GM12865 (cell line): ENCODE measurements at regions not wholly inside any gene's neighbourhood (a gene's known extent, or its start where the extent isn't known, plus 50 kb on each side); places are given as distances from the start of the nearest gene placed in this dataset.

ENCODE experiments used
- DNase-seq: peaks from one replicate; pipeline ENCODE4 v3.0.0; 2010; ENCODE audit warnings: low read depth
- H3K4me3 ChIP-seq: 2 replicates; pipeline ENCODE4 v1.5.1; 2011; ENCODE audit warnings: mild to moderate bottlenecking, low read depth, low read length, control low read depth
- CTCF ChIP-seq: IDR thresholded peaks from 2 replicates; pipeline ENCODE4 v1.5.1; 2011; ENCODE audit warnings: low read length, control low read depth, low read depth, inconsistent platforms; ENCODE audit not compliant: insufficient read depth; ENCODE audit errors: missing control alignments

GRCh38 chr5:135223404-135223803, 175.6 kb downstream of the MACROH2A1 start:
- DNase-seq: no peak

DNA sequence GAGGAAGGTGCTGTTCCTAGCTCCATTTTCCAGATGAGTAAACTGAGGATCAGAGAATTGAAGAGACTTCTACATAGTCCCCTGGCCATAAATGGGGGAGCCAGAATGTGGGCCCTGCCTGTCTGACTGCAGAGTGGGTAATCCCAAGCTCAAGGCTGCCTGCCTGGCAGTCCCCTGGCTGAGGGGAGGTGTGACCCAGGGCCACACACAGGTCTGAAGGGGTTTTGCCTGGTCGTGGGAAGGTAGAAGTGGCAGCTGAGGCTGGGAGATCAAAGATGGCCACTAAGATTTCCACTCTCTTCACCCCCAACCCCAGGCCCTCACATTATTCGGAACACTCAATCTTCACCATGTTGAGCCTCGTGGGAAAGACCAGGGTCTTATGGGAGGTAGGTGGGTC, 176.3 kb downstream of the MACROH2A1 start:
- no peak overlapping the region for H3K4me3 ChIP-seq
- DNase-seq: no peak
- no peak for TF ChIP-seq CTCF

More at GRCh38 chr5:135223404-135223803, 175.6 kb downstream of the MACROH2A1 start:
- H3K4me3 ChIP-seq: no peak overlapping the region
- no peak for TF ChIP-seq CTCF

DNA sequence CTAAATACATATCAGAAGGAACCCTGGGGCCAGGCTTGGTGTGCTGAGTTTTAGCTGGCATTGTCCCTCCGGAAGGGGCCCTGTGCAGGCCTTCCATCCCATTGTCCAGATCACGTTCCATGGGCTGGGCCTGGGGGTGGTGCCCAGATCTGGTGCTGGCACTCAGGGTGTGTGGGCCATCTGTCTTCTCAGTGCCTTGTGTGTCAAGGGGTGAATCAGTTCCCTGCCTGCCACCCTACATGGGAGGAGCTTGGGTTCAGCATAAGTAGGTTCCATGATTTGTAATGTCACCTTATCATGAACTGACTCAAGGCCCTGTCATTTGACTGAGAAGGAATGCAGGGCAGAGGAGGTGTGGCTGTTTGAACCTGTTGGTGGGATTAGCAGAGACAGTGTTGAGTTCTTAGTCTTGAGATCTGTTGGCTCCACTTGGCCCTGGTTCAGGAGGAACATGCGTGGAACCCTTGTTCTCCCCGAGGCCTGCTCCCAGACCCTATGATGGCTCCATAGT, 176.8 kb downstream of the MACROH2A1 start:
- no peak overlapping the region for H3K4me3 ChIP-seq
- TF ChIP-seq CTCF: no peak
- DNase-seq: no peak

- no peak for TF ChIP-seq CTCF
- DNase-seq: no peak
- no peak overlapping the region for H3K4me3 ChIP-seq
Observed at GRCh38 chr5:135221696-135222095, 177.3 kb downstream of the MACROH2A1 start.

GRCh38 chr5:135221187-135221473, 177.9 kb downstream of the MACROH2A1 start:
- H3K4me3 ChIP-seq: no peak overlapping the region
- TF ChIP-seq CTCF: no peak
- DNase-seq: no peak

DNA sequence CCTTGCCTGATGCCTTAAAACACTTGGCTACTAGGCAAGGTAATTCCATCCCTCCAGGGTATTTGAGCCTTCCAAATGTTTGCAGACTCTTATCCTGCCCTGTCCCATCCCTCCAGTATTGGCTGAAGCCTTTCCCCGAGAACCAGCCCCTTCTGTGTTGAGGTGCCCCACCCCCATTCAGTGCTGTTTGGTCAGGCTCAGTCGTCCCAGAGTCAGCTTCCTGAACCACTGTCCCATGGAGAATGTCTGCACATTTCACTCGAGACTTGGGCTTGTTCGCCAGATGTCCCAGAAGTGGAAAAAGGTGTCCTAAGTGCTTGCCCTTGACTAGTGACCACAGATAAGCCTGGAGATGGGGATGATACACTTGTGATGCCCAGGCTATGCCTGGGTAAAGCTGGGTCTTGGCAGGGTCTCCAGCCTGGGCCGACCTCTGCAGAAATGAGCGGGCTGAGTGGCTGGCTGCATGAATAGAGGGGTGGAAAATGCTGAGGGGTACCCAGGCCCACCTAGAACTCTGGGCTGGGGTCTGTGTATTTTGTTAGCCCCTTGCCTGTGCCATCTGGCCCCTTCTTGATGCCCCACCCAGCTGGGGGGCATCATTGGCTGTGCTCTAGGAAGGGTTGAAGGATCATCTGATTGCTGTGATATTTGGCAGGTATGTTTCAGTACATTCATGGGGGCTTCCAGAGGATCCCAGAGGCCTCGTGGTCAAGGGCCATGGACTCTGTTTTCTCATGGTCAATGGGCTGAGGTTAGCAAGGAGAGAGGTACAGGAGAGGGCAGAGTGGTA, 178.4 kb downstream of the MACROH2A1 start:
- TF ChIP-seq CTCF: no peak
- no peak for DNase-seq
- H3K4me3 ChIP-seq: no peak overlapping the region

- H3K4me3 ChIP-seq: no peak overlapping the region
- DNase-seq: no peak
- no peak for TF ChIP-seq CTCF
Observed at GRCh38 chr5:135219868-135220267, 179.2 kb downstream of the MACROH2A1 start.
